GM10266 (cell line): ENCODE measurements at regions not wholly inside any gene's neighbourhood (a gene's known extent, or its start where the extent isn't known, plus 50 kb on each side); places are given as distances from the start of the nearest gene placed in this dataset.

ENCODE experiments used
- DNase-seq: peaks from one replicate; pipeline ENCODE4 v3.0.0; 2012; ENCODE audit errors: extremely low spot score
- TF ChIP-seq, protein P1 (sequence below): IDR thresholded peaks from 2 replicates; pipeline ENCODE4 v1.5.1; 2012; ENCODE audit warnings: mild to moderate bottlenecking, low read depth; ENCODE audit not compliant: control insufficient read depth, insufficient read depth; ENCODE audit errors: missing control alignments

DNA sequence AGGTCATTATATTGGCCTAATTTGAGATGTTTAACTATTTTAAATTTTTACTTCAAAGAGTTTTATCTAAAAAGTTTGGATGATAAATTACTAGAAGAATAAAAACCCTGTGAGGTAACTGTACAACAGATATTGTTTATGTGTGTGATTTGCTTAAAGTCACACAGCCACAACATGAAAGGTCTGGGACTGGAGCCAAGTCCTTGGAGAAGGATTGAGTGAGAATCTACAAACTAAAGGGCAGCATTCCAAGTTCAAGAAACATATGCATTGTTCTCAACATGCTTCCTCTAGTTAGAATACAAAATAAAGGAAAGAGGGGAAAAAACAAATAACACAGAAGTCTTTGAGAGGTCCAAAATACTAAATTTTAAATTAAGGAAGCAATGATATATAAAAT, 131.5 kb upstream of the MON1B start:
- TF ChIP-seq, protein P1, sequence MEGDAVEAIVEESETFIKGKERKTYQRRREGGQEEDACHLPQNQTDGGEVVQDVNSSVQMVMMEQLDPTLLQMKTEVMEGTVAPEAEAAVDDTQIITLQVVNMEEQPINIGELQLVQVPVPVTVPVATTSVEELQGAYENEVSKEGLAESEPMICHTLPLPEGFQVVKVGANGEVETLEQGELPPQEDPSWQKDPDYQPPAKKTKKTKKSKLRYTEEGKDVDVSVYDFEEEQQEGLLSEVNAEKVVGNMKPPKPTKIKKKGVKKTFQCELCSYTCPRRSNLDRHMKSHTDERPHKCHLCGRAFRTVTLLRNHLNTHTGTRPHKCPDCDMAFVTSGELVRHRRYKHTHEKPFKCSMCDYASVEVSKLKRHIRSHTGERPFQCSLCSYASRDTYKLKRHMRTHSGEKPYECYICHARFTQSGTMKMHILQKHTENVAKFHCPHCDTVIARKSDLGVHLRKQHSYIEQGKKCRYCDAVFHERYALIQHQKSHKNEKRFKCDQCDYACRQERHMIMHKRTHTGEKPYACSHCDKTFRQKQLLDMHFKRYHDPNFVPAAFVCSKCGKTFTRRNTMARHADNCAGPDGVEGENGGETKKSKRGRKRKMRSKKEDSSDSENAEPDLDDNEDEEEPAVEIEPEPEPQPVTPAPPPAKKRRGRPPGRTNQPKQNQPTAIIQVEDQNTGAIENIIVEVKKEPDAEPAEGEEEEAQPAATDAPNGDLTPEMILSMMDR = no peak
- no peak for DNase-seq

DNA sequence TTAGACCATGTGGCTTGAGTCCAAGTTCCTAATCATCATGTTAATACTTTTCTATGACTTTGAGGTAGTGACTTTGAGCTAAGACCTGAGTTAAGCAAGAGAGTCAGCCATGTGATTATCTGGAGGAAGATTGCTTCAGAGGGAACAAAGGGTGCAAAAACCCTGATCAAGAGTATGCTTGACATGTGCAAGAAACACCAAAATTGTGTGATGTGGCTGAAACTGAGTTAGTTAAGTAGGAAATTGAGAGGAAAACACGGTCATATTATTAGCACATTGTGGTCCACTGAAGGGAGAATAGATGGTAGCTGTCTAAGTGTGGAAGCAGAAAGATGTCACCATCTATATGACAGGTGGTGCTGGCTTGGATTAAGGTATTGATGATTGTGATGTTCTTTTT, 130.4 kb upstream of the MON1B start:
- TF ChIP-seq, protein P1 = no peak

DNA sequence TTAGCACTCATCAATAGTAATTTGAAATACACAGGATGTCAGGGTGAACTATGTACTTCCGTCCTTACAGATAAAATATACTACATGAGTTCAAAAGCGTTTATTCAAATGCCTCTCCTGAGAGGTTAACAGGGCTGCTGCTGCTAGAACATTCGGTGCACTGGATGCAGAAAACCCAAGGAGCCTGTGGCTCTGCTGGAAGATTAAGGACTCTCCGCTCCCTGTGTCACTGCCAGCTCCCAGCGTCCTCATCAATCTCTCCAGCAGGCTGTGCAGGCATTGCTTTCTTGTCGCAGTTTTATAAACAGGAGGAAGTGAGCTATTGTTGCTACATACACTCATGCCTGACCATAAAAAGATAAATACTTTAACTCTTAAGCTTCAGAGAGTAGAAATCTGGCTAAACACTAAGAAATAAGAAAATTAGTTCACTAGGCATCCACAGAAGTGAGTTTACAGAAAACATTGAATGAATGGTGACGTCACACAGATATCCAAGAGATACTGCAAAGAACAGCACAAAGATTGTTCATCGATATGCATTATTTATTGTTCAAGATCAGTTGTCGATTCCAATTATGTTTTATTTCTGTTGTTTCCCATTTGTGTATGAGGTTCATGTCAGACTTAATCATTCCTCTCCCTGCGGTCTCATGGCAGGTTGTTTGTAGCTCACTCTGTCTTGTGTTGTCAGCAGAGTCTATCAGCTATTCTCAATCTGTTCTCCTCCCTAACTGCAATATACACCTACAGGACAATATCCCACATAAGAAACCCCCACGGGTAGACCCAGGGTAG, 127.9 kb upstream of the MON1B start:
- no peak for DNase-seq
- TF ChIP-seq, protein P1 = no peak

More for the DNA sequence above, 130.4 kb upstream of the MON1B start:
- DNase-seq = no peak

DNA sequence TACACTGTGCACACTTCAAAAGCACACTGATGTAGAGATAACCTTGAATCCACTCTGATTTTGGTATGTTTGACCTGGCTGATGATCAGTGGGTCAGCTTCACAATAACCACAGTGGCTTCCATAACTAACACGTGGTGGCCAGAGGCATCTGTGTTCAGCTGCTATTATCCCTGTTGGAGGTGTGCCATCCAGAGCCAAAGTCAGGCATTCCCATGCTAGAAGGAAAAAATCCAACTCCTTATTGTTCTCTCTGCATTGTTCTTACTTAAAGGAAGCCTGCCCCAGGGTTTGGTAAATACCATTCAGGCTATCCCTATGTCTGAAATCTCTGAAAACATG, 127.3 kb upstream of the MON1B start:
- TF ChIP-seq, protein P1 = no peak
- DNase-seq = no peak

DNA sequence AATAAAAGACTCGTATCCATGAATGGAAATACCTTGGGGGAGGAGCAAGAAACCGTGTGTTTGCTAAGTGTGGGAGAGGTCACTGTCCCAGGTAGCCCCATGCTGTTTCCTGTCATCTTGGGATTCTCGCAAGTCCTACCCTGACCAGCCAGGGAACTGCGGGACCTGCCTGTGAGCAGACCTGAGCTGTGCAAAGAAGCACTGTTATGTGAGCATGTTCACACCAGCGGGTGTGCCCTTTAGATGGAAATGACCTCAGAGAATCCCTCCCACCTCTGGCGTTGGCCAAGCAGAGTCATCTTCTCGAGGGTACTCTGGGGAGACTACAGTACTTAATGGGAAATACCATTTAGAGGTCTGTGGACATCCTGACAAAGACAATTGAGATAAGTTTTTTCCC, 127.0 kb upstream of the MON1B start:
- DNase-seq = no peak
- TF ChIP-seq, protein P1 = no peak

DNA sequence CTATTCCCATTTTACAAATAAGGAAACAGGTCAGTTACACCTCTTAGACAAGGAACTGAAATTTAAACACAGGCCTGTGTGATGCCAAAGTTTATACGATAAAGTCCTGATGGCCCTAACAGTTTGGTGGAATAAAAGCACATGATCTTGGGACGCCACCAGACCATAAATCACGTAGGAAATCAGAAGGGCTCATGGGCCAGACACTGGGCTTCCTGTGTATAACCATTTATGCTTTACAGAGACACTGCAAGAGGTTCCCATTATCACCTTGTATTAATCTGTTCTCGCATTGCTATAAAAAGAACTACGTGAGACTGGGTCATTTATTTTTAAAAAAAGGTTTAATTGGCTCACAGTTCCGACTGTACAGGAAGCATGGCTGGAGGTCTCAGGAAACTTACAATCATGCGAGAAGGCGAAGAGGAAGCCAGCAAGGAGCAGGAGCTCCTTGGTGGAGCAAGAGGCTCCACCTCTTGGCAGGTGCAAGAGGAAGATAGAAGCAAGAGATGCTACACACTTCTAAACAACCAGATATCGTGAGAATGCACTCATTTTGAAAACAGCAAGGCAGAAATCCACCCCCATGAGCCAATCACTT, 124.0 kb upstream of the MON1B start:
- TF ChIP-seq, protein P1 = no peak
- DNase-seq = no peak

DNA sequence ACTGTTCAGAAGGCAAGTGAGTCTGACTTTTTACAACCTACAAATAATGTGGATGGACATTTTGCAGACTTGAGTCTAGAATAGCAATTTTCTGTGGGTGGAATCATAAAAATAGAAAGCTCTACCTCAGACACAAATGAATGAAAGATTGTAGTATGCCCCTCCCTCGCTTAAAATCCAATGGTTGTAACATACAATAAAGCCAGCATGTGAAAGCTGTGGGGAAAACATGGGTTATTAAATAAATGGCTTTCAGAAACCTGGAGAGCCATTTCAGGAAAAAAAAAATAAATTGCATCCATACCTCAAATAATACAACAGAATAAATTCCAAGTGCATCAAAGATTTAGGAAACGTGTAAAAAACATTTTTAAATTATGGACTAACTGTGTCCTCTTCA, 123.1 kb upstream of the MON1B start:
- no peak for DNase-seq
- TF ChIP-seq, protein P1 = no peak
